ENCODE measurements at regions not wholly inside any gene's neighbourhood (a gene's known extent, or its start where the extent isn't known, plus 50 kb on each side); places are given as distances from the start of the nearest gene placed in this dataset.

DNA sequence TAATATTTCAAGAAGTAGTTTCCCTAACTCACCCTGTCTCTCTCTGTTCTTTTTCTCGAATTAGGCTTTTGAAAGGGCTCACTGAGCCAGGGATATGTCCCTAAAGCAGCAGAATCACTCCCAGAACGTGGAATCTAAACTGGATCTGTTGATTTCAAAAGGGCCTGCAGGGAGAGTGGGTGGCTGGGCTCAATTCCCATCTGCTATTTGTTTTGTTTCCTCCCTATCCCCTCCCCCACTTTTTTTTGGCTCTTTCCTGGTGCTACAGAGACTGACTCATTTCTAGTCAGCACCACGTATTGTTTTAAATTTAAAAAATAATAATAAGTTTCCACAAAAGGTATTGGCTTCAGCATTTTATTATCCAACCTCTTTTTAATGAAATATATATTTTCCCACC lies 961.5 kb downstream of the FAM181B start:
- ATAC-seq (ENCODE audit: low read depth), result no peak
- Histone ChIP-seq H3K14ac (replicated peaks; ENCODE audit: low read depth, low read length) (no peak overlapping the region), H3K36me3 (ENCODE audit: control insufficient read depth, insufficient read depth, low read length) (no peaks in the 10 kb centered on the region), H3K4me1 (ENCODE audit: control insufficient read depth, insufficient read depth, low read length) (no peaks in the 10 kb centered on the region), H3K27me3 (ENCODE audit: control insufficient read depth, insufficient read depth, low read length) (no peaks in the 10 kb centered on the region), H3K4ac (ENCODE audit: low read depth, low read length) (no peak overlapping the region), H4K91ac (ENCODE audit: insufficient read depth, low read depth, low read length) (no peak overlapping the region), H3K4me3 (ENCODE audit: insufficient read depth, low read depth, low read length) (no peak overlapping the region), H2BK120ac (ENCODE audit: low read depth, low read length) (no peak overlapping the region), H2AFZ (replicated peaks; ENCODE audit: low read length, poor library complexity) (no peak overlapping the region), H4K5ac (ENCODE audit: low read depth, low read length) (no peak overlapping the region), H3K56ac (ENCODE audit: extremely low read depth, insufficient read depth, low read length) (no peak overlapping the region), H3K9ac (ENCODE audit: low read depth, low read length) (no peak overlapping the region), H4K20me1 (ENCODE audit: insufficient read depth, low read length) (no peaks in the 10 kb centered on the region), H3K27ac (ENCODE audit: insufficient read depth, low read length) (no peak overlapping the region), H4K8ac (ENCODE audit: low read depth in 2 of 2, low read length in 2 of 2) (no peak overlapping the region), H3K9me3 (ENCODE audit: control insufficient read depth, insufficient read depth, low read length) (no peaks in the 10 kb centered on the region; the same call in 1 of the 2 replicates), H2BK20ac (ENCODE audit: low read depth, low read length) (no peak overlapping the region), H2AK9ac (replicated peaks; ENCODE audit: low read depth, low read length, poor library complexity) (no peak overlapping the region), H3K9me1 (ENCODE audit: insufficient read depth, low read length) (no peaks in the 10 kb centered on the region), H2AK5ac (ENCODE audit: low read depth, low read length) (no peak overlapping the region), H3K23ac (ENCODE audit: low read depth, low read length) (no peak overlapping the region), H3K4me2 (ENCODE audit: low read depth, low read length) (no peak overlapping the region), H3K18ac (ENCODE audit: low read depth, low read length) (no peak overlapping the region), H2BK15ac (ENCODE audit: low read depth, low read length) (no peak overlapping the region), H3K79me1 (ENCODE audit: low read depth in 1 of 2, low read length in 2 of 2) (no peaks in the 10 kb centered on the region), H2BK5ac (ENCODE audit: low read depth, low read length, poor library complexity, severe bottlenecking) (no peak overlapping the region)
- POLR2A ChIA-PET (ENCODE audit: unreplicated experiment), result no interaction called here
- TF ChIP-seq CEBPB (IDR thresholded peaks at IDR 0.05; ENCODE audit: low read depth, low read length) (no peak), RCOR1 (IDR thresholded peaks at IDR 0.05; ENCODE audit: insufficient replicate concordance, low read length) (no peak), POLR2A (IDR thresholded peaks at IDR 0.05; ENCODE audit: low read depth, low read length) (no peak), MXI1 (IDR thresholded peaks at IDR 0.05; ENCODE audit: borderline replicate concordance, low read depth, low read length) (no peak), MAZ (IDR thresholded peaks at IDR 0.05; ENCODE audit: borderline replicate concordance, low read depth, low read length) (no peak), MAFK (IDR thresholded peaks at IDR 0.05; ENCODE audit: low read depth, low read length) (no peak), FOS (IDR thresholded peaks at IDR 0.05; ENCODE audit: low read depth, low read length) (no peak), BHLHE40 (IDR thresholded peaks at IDR 0.05; ENCODE audit: low read depth, low read length) (no peak), CHD1 (IDR thresholded peaks at IDR 0.05; ENCODE audit: low read depth, low read length) (no peak), SMC3 (IDR thresholded peaks at IDR 0.05; ENCODE audit: low read depth, low read length) (no peak), NFE2L2 (IDR thresholded peaks at IDR 0.05; ENCODE audit: low read depth, low read length) (no peak), ELK1 (IDR thresholded peaks at IDR 0.05; ENCODE audit: borderline replicate concordance, low read depth, low read length) (no peak)
- TF ChIP-seq, protein P1, sequence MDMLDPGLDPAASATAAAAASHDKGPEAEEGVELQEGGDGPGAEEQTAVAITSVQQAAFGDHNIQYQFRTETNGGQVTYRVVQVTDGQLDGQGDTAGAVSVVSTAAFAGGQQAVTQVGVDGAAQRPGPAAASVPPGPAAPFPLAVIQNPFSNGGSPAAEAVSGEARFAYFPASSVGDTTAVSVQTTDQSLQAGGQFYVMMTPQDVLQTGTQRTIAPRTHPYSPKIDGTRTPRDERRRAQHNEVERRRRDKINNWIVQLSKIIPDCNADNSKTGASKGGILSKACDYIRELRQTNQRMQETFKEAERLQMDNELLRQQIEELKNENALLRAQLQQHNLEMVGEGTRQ (IDR thresholded peaks at IDR 0.05; ENCODE audit: low read depth, low read length), result no peak
- in situ Hi-C loops (cut with MboI; ENCODE audit: low sequenced_read_pairs), result no loop called here
- dilution Hi-C loops (cut with HindIII; ENCODE audit: low sequenced_read_pairs, unreplicated experiment), result no loop called here
- CTCF ChIA-PET, result no interaction called here
- intact Hi-C loops (cut with micrococcal nuclease), result no loop called here
- no TSS peak for BruUV-seq (replicated peaks)
- WGBS, 2 experiments (ENCODE audit: extremely low coverage in 2 of 2, insufficient read length in 1 of 2), result no CpG with 5 or more reads among the region's 3 CpGs
- DNase-seq, result no peak
